Spinal cord (tissue), 9 donors: ENCODE measurements at regions not wholly inside any gene's neighbourhood (a gene's known extent, or its start where the extent isn't known, plus 50 kb on each side); places are given as distances from the start of the nearest gene placed in this dataset.
"Not testable (repeated sequence)": the region's sequence is repeated elsewhere in the genome, so short reads cannot be mapped to it uniquely, and the experiment has no call there.

Experiments
- DNase-seq, 6 donors: peaks; one replicate each; pipeline versions ENCODE4 v3.0.0 to v3.0.0-alpha.2; 2013 to 2015; ENCODE audit warnings: low spot score in 6 of 6, low read depth in 4 of 6
- H3K27ac ChIP-seq: one replicate; pipeline ENCODE4 v1.5.1; 2013; ENCODE audit warnings: low read depth, low read length, control low read depth
- H3K27me3 ChIP-seq: one replicate; pipeline ENCODE4 v1.6.1; 2013; ENCODE audit warnings: low read length; ENCODE audit not compliant: control insufficient read depth, insufficient read depth
- H3K36me3 ChIP-seq: one replicate; pipeline ENCODE4 v1.6.1; 2013; ENCODE audit warnings: low read length; ENCODE audit not compliant: control insufficient read depth, insufficient read depth
- H3K4me1 ChIP-seq: one replicate; pipeline ENCODE4 v1.6.1; 2013; ENCODE audit warnings: low read length; ENCODE audit not compliant: control insufficient read depth, insufficient read depth
- H3K4me3 ChIP-seq: one replicate; pipeline ENCODE4 v1.5.1; 2013; ENCODE audit warnings: low read depth, low read length, control low read depth
- H3K9me3 ChIP-seq: one replicate; pipeline ENCODE4 v1.6.1; 2013; ENCODE audit warnings: low read length; ENCODE audit not compliant: control insufficient read depth, insufficient read depth
- WGBS: methylation state at CpG from one replicate; pipeline ENCODE4 v1.1.5; 2013; ENCODE audit warnings: missing lambda C conversion rate; ENCODE audit not compliant: insufficient coverage; 5-methylcytosine and 5-hydroxymethylcytosine counted together
- donor health status: healthy.

- Histone ChIP-seq H3K4me1 (peaks cover 14% of the 10 kb centered on the region), H3K36me3 (no peaks in the 10 kb centered on the region), H3K27ac (no peak overlapping the region), H3K9me3 (no peaks in the 10 kb centered on the region), H3K27me3 (no peaks in the 10 kb centered on the region), H3K4me3 (no peak overlapping the region)
- no peak for DNase-seq
- no CpG with 5 or more reads among the region's 2 CpGs for WGBS
Measured at GRCh38 chr6:37078814-37079213, 73.4 kb downstream of the FGD2 start.

DNA sequence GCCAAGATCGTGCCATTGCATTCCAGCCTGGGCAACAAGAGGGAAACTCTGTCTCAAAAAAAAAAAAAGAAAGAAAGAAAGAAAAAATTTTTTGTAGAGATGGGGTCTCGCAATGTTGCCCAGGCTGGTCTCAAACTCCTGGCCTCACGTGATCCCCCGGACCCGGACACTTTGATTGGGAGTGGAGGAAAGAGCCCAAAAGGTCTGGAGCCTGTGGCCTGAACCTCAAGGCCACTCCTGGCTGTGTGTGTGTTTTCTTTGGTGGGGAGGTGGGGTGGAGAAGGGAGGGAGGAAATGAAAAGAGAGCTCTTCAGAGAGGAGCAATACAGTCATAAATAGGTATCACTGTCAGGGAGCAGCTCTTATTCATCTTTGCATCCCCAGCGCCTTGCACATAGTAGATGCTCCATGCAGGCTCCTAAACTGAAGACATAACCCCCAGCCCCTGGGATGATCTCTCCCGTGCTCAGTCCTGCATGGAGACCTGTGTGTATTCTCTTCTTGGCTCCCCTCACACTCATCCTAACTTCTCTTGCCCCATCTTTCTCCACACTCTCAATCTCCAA lies 75.7 kb downstream of the FGD2 start:
- Histone ChIP-seq H3K36me3 (no peaks in the 10 kb centered on the region), H3K4me3 (no peak overlapping the region), H3K9me3 (no peaks in the 10 kb centered on the region), H3K27ac (no peak overlapping the region), H3K4me1 (peaks cover 14% of the 10 kb centered on the region), H3K27me3 (no peaks in the 10 kb centered on the region)
- DNase-seq = no peak
- 91% methylated on average over 7 of the region's 7 CpGs for WGBS

GRCh38 chr6:37082390-37083130 lies 77.1 kb downstream of the FGD2 start:
- H3K36me3 ChIP-seq = no peaks in the 10 kb centered on the region
- 98% methylated on average over 10 of the region's 17 CpGs for WGBS
- no peak for DNase-seq

GRCh38 chr6:37083243-37084138 lies 78.0 kb downstream of the FGD2 start:
- Histone ChIP-seq H3K36me3 (no peaks in the 10 kb centered on the region), H3K27me3 (no peaks in the 10 kb centered on the region), H3K4me3 (no peak overlapping the region), H3K9me3 (no peaks in the 10 kb centered on the region), H3K4me1 (peaks cover 2% of the 10 kb centered on the region), H3K27ac (no peak overlapping the region)
- DNase-seq = no peak
- 73% methylated on average over 8 of the region's 14 CpGs for WGBS

More at GRCh38 chr6:37082390-37083130, 77.1 kb downstream of the FGD2 start:
- Histone ChIP-seq H3K9me3 (no peaks in the 10 kb centered on the region), H3K4me1 (peaks cover 10% of the 10 kb centered on the region), H3K4me3 (no peak overlapping the region), H3K27me3 (no peaks in the 10 kb centered on the region), H3K27ac (no peak overlapping the region)

DNA sequence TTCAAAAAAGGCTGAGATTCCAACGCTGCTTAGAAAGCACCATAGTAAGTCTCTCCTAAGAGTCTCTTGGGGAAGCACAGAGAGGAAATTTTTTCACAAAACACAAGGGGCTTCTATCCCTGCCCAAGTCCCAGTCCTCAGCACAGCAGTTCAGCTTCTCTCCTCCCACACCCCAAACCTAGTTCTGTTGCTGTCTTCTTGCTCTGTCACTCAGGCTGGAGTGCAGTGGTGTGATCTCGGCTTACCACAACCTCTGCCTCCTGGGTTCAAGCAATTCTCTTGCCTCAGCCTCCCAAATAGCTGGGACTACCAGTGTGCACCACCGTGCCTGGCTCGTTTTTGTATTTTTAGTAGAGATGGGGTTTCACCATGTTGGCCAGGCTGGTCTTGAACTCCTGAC lies 79.2 kb downstream of the FGD2 start:
- not testable (repeated sequence) for H3K27me3 ChIP-seq, H3K36me3 ChIP-seq, H3K27ac ChIP-seq, H3K4me3 ChIP-seq, H3K9me3 ChIP-seq, DNase-seq, H3K4me1 ChIP-seq
- 71% methylated on average over 1 of the region's 4 CpGs for WGBS

DNA sequence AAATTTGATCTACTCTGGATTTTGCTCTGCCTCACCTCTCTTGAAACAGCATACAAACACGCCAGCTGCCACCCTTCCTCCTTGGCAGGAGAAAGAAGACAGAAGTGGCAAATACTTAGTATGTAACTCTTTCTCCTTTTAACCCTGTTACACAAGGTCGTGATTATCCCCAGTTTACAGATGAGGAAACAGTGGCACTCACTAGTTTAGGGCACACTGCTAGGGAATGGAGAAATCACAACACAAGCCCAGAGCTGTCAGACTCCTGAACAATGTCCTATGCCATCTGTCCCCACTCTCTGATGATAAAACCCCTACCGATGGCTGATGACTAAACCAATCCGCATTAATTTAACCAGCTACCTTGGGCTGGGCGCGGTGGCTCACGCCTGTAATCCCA lies 79.7 kb downstream of the FGD2 start:
- Histone ChIP-seq H3K9me3 (no peaks in the 10 kb centered on the region), H3K36me3 (no peaks in the 10 kb centered on the region), H3K27me3 (no peaks in the 10 kb centered on the region), H3K27ac (no peak overlapping the region), H3K4me3 (no peak overlapping the region), H3K4me1 (peaks cover 2% of the 10 kb centered on the region)
- 89% methylated on average over 6 of the region's 7 CpGs for WGBS
- no peak for DNase-seq

DNA sequence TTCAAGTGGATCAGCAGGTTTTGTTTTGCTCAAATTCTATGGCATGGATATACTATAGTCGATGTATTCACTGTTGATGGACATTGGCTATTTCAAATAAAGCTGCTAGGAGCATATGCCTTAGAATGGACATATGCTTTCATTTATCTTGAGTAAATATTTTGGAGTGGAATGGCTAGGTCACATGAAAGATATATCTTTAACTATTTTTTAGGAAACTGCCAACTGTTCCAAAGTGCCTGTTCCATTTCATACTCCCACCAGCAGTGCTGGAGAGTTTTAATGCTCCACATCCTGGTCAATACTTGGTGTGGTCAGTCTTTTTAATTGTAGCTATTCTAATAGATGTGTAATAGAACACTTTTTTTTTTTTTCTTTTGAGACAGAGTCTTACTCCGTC lies 81.1 kb upstream of the PIM1 start:
- WGBS = 79% methylated on average over 2 of the region's 2 CpGs
- H3K27ac ChIP-seq = no peak overlapping the region

GRCh38 chr6:37089783-37090182 lies 80.2 kb upstream of the PIM1 start:
- H3K9me3 ChIP-seq = no peaks in the 10 kb centered on the region
- no peaks in the 10 kb centered on the region for H3K36me3 ChIP-seq
- DNase-seq = no peak
- H3K27ac ChIP-seq = no peak overlapping the region
- no peak overlapping the region for H3K4me3 ChIP-seq
- WGBS = 93% methylated on average over 3 of the region's 3 CpGs
- peaks cover 8% of the 10 kb centered on the region for H3K4me1 ChIP-seq
- H3K27me3 ChIP-seq = no peaks in the 10 kb centered on the region

More for the DNA sequence above, 81.1 kb upstream of the PIM1 start:
- Histone ChIP-seq H3K4me1 (peaks cover 8% of the 10 kb centered on the region), H3K36me3 (no peaks in the 10 kb centered on the region), H3K4me3 (no peak overlapping the region), H3K27me3 (no peaks in the 10 kb centered on the region), H3K9me3 (no peaks in the 10 kb centered on the region)
- no peak for DNase-seq

DNA sequence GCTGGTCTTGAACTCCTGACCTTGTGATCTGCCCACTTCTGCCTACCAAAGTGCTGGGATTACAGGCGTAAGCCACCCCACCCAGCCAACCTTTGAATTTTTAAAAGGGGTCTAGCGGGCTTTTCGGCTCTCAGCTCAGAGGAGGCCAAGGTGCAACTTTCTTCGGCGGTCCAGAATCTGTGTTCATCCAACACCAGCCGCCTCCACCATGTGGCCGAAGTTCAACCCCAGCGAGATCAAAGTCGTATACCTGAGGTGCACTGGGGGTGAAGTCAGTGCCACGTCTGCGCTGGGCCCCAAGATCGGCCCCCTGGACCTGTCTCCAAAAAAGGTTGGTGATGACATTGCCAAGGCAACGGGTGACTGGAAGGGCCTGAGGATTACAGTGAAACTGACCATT lies 78.8 kb upstream of the PIM1 start:
- 97% methylated on average over 13 of the region's 13 CpGs for WGBS
- not testable (repeated sequence) for H3K9me3 ChIP-seq, H3K4me3 ChIP-seq, H3K27ac ChIP-seq, H3K36me3 ChIP-seq, DNase-seq, H3K4me1 ChIP-seq, H3K27me3 ChIP-seq
